OCI-LY1 (cell line): ENCODE measurements at regions not wholly inside any gene's neighbourhood (a gene's known extent, or its start where the extent isn't known, plus 50 kb on each side); places are given as distances from the start of the nearest gene placed in this dataset.

Experiments
- H2AFZ ChIP-seq: fragments of 200-600 bp; sonication (generic), shearing (Covaris generic); 2 replicates; pipeline ENCODE4 v1.6.0; 2014; ENCODE audit warnings: antibody characterized with exemption, mild to moderate bottlenecking, low read length
- H3F3A ChIP-seq: fragments of 200-600 bp; sonication (generic), shearing (Covaris generic); 2 replicates; pipeline ENCODE4 v1.6.0; 2014; ENCODE audit warnings: mild to moderate bottlenecking, antibody characterized with exemption, low read length, moderate library complexity; ENCODE audit not compliant: insufficient read depth
- H3K27ac ChIP-seq: fragments of 200-600 bp; sonication (generic); 2 replicates; pipeline ENCODE4 v1.5.1; 2014; ENCODE audit warnings: low read length, mixed run types, mild to moderate bottlenecking, low read depth; ENCODE audit not compliant: poor library complexity, severe bottlenecking
- H3K27me3 ChIP-seq: fragments of 200-600 bp; sonication (generic); 2 replicates; pipeline ENCODE4 v1.6.0; 2014; ENCODE audit warnings: antibody characterized with exemption, mild to moderate bottlenecking, low read length, moderate library complexity; ENCODE audit not compliant: insufficient read depth
- H3K36me3 ChIP-seq: fragments of 200-600 bp; sonication (generic); 2 replicates; pipeline ENCODE4 v1.6.1; 2014; ENCODE audit warnings: mild to moderate bottlenecking, antibody characterized with exemption, low read length, moderate library complexity, mixed read lengths; ENCODE audit not compliant: insufficient read depth
- H3K4me1 ChIP-seq: fragments of 200-600 bp; sonication (generic); 2 replicates; pipeline ENCODE4 v1.5.1; 2014; ENCODE audit warnings: mild to moderate bottlenecking, low read length, moderate library complexity; ENCODE audit not compliant: insufficient read depth, severe bottlenecking
- H3K4me2 ChIP-seq: fragments of 200-600 bp; sonication (generic), shearing (Covaris generic); 2 replicates; pipeline ENCODE4 v1.6.1; 2014; ENCODE audit warnings: low read length
- H3K4me3 ChIP-seq: fragments of 200-600 bp; sonication (generic); 2 replicates; pipeline ENCODE4 v1.5.1; 2014; ENCODE audit warnings: low read length, low read depth, mild to moderate bottlenecking, mixed read lengths; ENCODE audit not compliant: poor library complexity, severe bottlenecking
- H3K79me2 ChIP-seq: fragments of 200-600 bp; shearing (Covaris generic); 2 replicates; pipeline ENCODE4 v1.6.1; 2016; ENCODE audit warnings: mixed run types, low read length, mixed read lengths; ENCODE audit not compliant: insufficient read depth
- H3K9ac ChIP-seq: fragments of 200-600 bp; sonication (generic), shearing (Covaris generic); 2 replicates; pipeline ENCODE4 v1.6.1; 2014; ENCODE audit warnings: mild to moderate bottlenecking, low read length, mixed read lengths
- H3K9me2 ChIP-seq: fragments of 200-600 bp; sonication (generic), shearing (Covaris generic); 2 replicates; pipeline ENCODE4 v1.6.1; 2014; ENCODE audit warnings: low read depth, mild to moderate bottlenecking, low read length, mixed read lengths
- H3K9me3 ChIP-seq: fragments of 200-600 bp; shearing (Covaris generic); 2 replicates; pipeline ENCODE4 v1.6.1; 2014; ENCODE audit warnings: low read length, mixed read lengths
- H4K20me1 ChIP-seq: fragments of 200-600 bp; sonication (generic), shearing (Covaris generic); 2 replicates; pipeline ENCODE4 v1.6.0; 2016; ENCODE audit warnings: mild to moderate bottlenecking, low read length; ENCODE audit not compliant: insufficient read depth
- EZH2 ChIP-seq: fragments of 200-600 bp; sonication (generic), shearing (Covaris generic); IDR thresholded peaks from 2 replicates; pipeline ENCODE4 v1.8.0; 2017; ENCODE audit warnings: borderline replicate concordance, mixed run types, mild to moderate bottlenecking, antibody characterized with exemption, low read length, moderate library complexity, mixed read lengths
- TF ChIP-seq, protein P1 (sequence below): fragments of 200-600 bp; sonication (generic), shearing (Covaris generic); IDR thresholded peaks from 2 replicates; pipeline ENCODE4 v1.5.1; 2017; ENCODE audit warnings: mild to moderate bottlenecking, antibody characterized with exemption, low read length, moderate library complexity, mixed read lengths

DNA sequence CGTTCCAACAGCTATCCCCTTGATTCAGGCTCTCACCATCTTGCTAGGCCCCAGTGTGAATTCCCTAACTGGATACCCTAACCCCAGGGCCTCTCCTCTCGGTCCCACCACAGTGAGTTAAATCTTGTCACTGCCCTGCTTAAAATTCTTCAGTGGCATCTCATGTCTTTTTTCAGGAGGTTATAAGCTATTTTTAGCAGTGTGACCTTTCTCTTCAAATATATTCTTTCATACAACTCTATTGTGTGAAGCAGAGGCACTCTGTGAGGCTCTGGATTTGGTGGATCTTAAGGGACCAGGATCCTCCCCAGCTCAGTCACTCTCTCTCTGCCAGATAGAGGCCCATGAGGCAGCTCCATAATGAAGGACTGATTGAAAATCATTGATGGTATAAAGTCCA is 760.4 kb downstream of the NTRK3 start:
- Histone ChIP-seq H2AFZ (no peak overlapping the region), H3K4me2 (no peak overlapping the region)
- TF ChIP-seq, protein P1, sequence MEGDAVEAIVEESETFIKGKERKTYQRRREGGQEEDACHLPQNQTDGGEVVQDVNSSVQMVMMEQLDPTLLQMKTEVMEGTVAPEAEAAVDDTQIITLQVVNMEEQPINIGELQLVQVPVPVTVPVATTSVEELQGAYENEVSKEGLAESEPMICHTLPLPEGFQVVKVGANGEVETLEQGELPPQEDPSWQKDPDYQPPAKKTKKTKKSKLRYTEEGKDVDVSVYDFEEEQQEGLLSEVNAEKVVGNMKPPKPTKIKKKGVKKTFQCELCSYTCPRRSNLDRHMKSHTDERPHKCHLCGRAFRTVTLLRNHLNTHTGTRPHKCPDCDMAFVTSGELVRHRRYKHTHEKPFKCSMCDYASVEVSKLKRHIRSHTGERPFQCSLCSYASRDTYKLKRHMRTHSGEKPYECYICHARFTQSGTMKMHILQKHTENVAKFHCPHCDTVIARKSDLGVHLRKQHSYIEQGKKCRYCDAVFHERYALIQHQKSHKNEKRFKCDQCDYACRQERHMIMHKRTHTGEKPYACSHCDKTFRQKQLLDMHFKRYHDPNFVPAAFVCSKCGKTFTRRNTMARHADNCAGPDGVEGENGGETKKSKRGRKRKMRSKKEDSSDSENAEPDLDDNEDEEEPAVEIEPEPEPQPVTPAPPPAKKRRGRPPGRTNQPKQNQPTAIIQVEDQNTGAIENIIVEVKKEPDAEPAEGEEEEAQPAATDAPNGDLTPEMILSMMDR = no peak
- TF ChIP-seq EZH2 = no peak

DNA sequence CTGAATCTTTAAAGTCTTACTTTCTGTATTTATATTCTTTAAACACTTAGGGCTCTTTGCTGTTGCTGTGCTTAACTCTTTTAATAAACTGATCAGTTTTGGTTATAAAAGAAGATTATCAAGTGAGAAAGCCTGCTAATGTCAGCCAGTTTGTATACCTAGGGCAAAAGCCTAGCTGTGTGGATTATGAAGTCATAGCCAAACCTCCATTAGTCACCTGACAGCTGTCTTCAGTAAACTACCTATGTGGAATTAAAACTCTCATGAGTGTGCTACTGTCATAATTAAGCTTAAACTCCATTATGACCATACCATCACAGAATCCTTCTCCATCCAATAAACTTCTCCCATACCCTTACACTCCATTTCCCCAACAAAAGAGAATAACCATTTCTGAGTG is 762.7 kb downstream of the NTRK3 start:
- H4K20me1 ChIP-seq = no peaks in the 10 kb centered on the region
- H3K36me3 ChIP-seq = no peaks in the 10 kb centered on the region
- H3K4me2 ChIP-seq = no peak overlapping the region
- TF ChIP-seq, protein P1 = no peak
- no peak for TF ChIP-seq EZH2
- no peaks in the 10 kb centered on the region for H3F3A ChIP-seq
- H2AFZ ChIP-seq = no peak overlapping the region
- H3K27me3 ChIP-seq = no peaks in the 10 kb centered on the region
- H3K79me2 ChIP-seq = no peaks in the 10 kb centered on the region
- H3K27ac ChIP-seq = no peak overlapping the region
- no peak overlapping the region for H3K4me3 ChIP-seq
- H3K9me3 ChIP-seq = no peaks in the 10 kb centered on the region
- H3K9ac ChIP-seq = no peak overlapping the region
- H3K9me2 ChIP-seq = no peaks in the 10 kb centered on the region
- H3K4me1 ChIP-seq = no peaks in the 10 kb centered on the region

More for the DNA sequence above, 760.4 kb downstream of the NTRK3 start:
- Histone ChIP-seq H3K9ac (no peak overlapping the region), H3F3A (no peaks in the 10 kb centered on the region), H3K79me2 (no peaks in the 10 kb centered on the region), H3K9me2 (no peaks in the 10 kb centered on the region), H4K20me1 (no peaks in the 10 kb centered on the region), H3K36me3 (no peaks in the 10 kb centered on the region), H3K9me3 (no peaks in the 10 kb centered on the region), H3K4me1 (no peaks in the 10 kb centered on the region), H3K27me3 (no peaks in the 10 kb centered on the region), H3K27ac (no peak overlapping the region), H3K4me3 (no peak overlapping the region)

DNA sequence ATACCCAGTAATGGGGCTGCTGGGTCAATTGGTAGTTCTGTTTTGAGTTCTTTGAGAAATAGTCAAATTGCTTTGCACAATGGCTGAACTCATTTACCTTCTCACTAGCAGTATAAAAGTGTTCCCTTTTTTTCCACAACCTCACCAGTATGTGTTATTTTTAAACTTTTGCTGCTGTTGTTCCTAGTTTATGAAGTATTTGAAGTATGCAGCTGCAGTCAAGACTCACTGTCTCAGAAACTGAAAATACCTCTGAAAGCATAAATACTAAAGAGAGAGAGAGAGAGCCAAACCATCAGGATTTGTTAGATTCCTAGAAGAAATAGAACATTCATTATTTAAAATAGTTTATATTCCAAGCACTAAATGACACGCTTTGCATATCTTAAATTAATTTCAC is 764.2 kb downstream of the NTRK3 start:
- H3K36me3 ChIP-seq = no peaks in the 10 kb centered on the region

More for the DNA sequence above, 764.2 kb downstream of the NTRK3 start:
- Histone ChIP-seq H3K9me2 (no peaks in the 10 kb centered on the region), H2AFZ (no peak overlapping the region), H3K4me3 (no peak overlapping the region), H3K27ac (no peak overlapping the region), H3K4me1 (no peaks in the 10 kb centered on the region), H3K9ac (no peak overlapping the region), H3K27me3 (no peaks in the 10 kb centered on the region), H3K9me3 (no peaks in the 10 kb centered on the region), H3F3A (no peaks in the 10 kb centered on the region), H4K20me1 (no peaks in the 10 kb centered on the region), H3K4me2 (no peak overlapping the region), H3K79me2 (no peaks in the 10 kb centered on the region)
- no peak for TF ChIP-seq EZH2
- TF ChIP-seq, protein P1 = no peak
